ENCODE measurements at regions not wholly inside any gene's neighbourhood (a gene's known extent, or its start where the extent isn't known, plus 50 kb on each side); places are given as distances from the start of the nearest gene placed in this dataset.

- H3K4me3 Mint-ChIP-seq (ENCODE audit: unreplicated experiment), result no peak overlapping the region
- H3K36me3 Mint-ChIP-seq (ENCODE audit: low read depth), result no peaks in the 10 kb centered on the region
- H3K4me1 Mint-ChIP-seq (ENCODE audit: low read depth), result no peaks in the 10 kb centered on the region
- TF ChIP-seq CTCF (IDR thresholded peaks at IDR 0.05), result no peak
- H3K27ac Mint-ChIP-seq (ENCODE audit: unreplicated experiment), result no peak overlapping the region
- no peak for DNase-seq (ENCODE audit: low spot score)
- H3K9me3 Mint-ChIP-seq (ENCODE audit: low read depth), result peaks cover 7% of the 10 kb centered on the region
- H3K27me3 Mint-ChIP-seq (ENCODE audit: low read depth), result no peaks in the 10 kb centered on the region
These were observed 661.5 kb downstream of the FGF9 start for GRCh38 chr13:22332416-22332815.

DNA sequence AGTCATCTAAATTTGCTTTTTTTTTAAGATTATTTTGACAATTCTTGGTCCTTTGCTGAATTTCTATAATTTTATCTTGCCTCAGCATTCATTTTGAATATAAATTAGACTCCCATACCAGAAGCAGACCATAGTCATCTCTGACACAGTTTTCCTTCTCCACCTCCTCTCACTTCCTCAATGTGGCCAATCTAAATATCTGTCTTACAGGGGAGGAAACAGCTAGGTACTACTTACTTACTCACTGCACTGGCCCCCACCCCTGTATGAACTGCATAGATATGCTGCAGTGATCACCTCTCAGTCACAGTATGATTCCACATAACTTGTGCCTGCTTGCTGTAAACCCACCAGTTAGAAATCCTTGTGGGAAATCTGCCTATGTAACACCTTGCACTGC, 665.6 kb downstream of the FGF9 start:
- H3K4me1 Mint-ChIP-seq (ENCODE audit: low read depth), result no peaks in the 10 kb centered on the region
- TF ChIP-seq CTCF (IDR thresholded peaks at IDR 0.05), result no peak
- H3K36me3 Mint-ChIP-seq (ENCODE audit: low read depth), result peaks cover 4% of the 10 kb centered on the region
- no peak overlapping the region for H3K27ac Mint-ChIP-seq (ENCODE audit: unreplicated experiment)
- no peak for DNase-seq (ENCODE audit: low spot score)
- peaks cover 19% of the 10 kb centered on the region for H3K9me3 Mint-ChIP-seq (ENCODE audit: low read depth)
- no peak overlapping the region for H3K4me3 Mint-ChIP-seq (ENCODE audit: unreplicated experiment)
- H3K27me3 Mint-ChIP-seq (ENCODE audit: low read depth), result no peaks in the 10 kb centered on the region

DNA sequence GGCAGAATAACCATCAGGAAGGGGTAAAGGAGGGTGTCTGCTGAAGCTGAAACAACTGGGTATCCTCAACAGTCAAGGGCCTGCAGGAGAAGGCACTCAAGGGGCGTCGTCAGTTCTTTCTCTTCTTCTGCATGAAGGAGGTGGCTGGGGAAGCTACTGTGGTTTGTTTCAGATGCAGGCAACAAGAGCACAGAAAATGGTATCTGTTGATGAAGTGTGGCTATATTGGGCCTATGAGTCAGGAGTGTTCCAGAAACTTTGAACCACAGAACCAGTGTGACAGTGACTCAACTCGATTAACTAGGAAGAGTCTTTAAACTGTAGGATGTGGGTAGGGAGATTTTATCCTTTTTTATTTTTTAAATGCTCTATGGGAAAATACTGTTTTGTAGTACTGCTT, 686.3 kb downstream of the FGF9 start:
- peaks cover 4% of the 10 kb centered on the region for H3K4me1 Mint-ChIP-seq (ENCODE audit: low read depth)
- peak overlapping the region; percentile 76 for H3K27ac Mint-ChIP-seq (ENCODE audit: unreplicated experiment)
- peaks cover 1% of the 10 kb centered on the region for H3K36me3 Mint-ChIP-seq (ENCODE audit: low read depth)
- no peak for DNase-seq (ENCODE audit: low spot score)
- H3K4me3 Mint-ChIP-seq (ENCODE audit: unreplicated experiment), result no peak overlapping the region
- H3K27me3 Mint-ChIP-seq (ENCODE audit: low read depth), result no peaks in the 10 kb centered on the region
- TF ChIP-seq CTCF (IDR thresholded peaks at IDR 0.05), result no peak
- H3K9me3 Mint-ChIP-seq (ENCODE audit: low read depth), result peaks cover 17% of the 10 kb centered on the region

- peaks cover 2% of the 10 kb centered on the region for H3K36me3 Mint-ChIP-seq (ENCODE audit: low read depth)
- H3K4me3 Mint-ChIP-seq (ENCODE audit: unreplicated experiment), result no peak overlapping the region
- H3K27me3 Mint-ChIP-seq (ENCODE audit: low read depth), result no peaks in the 10 kb centered on the region
- H3K9me3 Mint-ChIP-seq (ENCODE audit: low read depth), result peaks cover 29% of the 10 kb centered on the region
- no peak for TF ChIP-seq CTCF (IDR thresholded peaks at IDR 0.05)
- peaks cover 3% of the 10 kb centered on the region for H3K4me1 Mint-ChIP-seq (ENCODE audit: low read depth)
- DNase-seq (ENCODE audit: low spot score), result no peak
- H3K27ac Mint-ChIP-seq (ENCODE audit: unreplicated experiment), result no peak overlapping the region
These were observed 698.2 kb downstream of the FGF9 start for GRCh38 chr13:22369090-22369489.

GRCh38 chr13:22369840-22370239, 699.0 kb downstream of the FGF9 start:
- H3K4me1 Mint-ChIP-seq (ENCODE audit: low read depth), result peaks cover 3% of the 10 kb centered on the region
- DNase-seq (ENCODE audit: low spot score), result no peak
- no peaks in the 10 kb centered on the region for H3K36me3 Mint-ChIP-seq (ENCODE audit: low read depth)
- H3K4me3 Mint-ChIP-seq (ENCODE audit: unreplicated experiment), result no peak overlapping the region
- peaks cover 25% of the 10 kb centered on the region for H3K9me3 Mint-ChIP-seq (ENCODE audit: low read depth)
- no peaks in the 10 kb centered on the region for H3K27me3 Mint-ChIP-seq (ENCODE audit: low read depth)
- H3K27ac Mint-ChIP-seq (ENCODE audit: unreplicated experiment), result no peak overlapping the region
- no peak for TF ChIP-seq CTCF (IDR thresholded peaks at IDR 0.05)
